ENCODE measurements at regions not wholly inside any gene's neighbourhood (a gene's known extent, or its start where the extent isn't known, plus 50 kb on each side); places are given as distances from the start of the nearest gene placed in this dataset.

DNA sequence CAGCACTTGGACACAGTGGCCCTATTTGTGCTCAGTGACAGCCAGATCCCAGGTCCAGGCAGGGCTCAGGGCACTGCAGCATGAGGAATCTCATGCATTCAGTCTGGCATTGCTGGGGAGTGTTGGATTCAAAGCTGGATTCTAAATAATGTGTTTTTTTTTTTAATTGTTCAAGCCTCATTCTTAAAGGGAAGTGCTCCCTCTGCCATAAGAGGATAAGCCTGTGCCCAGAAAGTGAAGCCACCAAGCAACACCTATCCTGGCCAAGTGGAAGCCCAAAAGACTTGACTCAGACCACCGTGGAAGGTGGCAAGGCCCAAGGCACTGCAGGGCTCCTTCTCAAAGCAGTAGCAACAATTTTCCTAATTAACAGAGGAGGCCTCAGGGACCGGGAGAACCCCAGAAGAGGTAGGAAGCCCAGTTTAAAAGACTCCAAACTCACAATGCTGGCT is 135.6 kb downstream of the ACTL7B start:
- Histone ChIP-seq H3K4me2 (ENCODE audit: low read length) (no peak overlapping the region), H3K79me2 (ENCODE audit: low read length) (no peaks in the 10 kb centered on the region), H2AFZ (ENCODE audit: low read length) (no peak overlapping the region), H3K27ac (ENCODE audit: low read length) (no peak overlapping the region), H3K36me3 (ENCODE audit: low read depth, low read length) (no peaks in the 10 kb centered on the region), H3K9me3 (ENCODE audit: low read length) (no peaks in the 10 kb centered on the region), H3K4me1 (ENCODE audit: insufficient read depth, low read length) (no peaks in the 10 kb centered on the region), H3K27me3 (ENCODE audit: low read length) (no peaks in the 10 kb centered on the region), H3F3A (ENCODE audit: low read length, unreplicated experiment) (no peaks in the 10 kb centered on the region), H3K9me2 (replicated peaks; ENCODE audit: low read length) (no peaks in the 10 kb centered on the region), H3K4me3 (ENCODE audit: low read length) (no peak overlapping the region), H3K9ac (ENCODE audit: low read length) (no peak overlapping the region), H4K20me1 (ENCODE audit: low read length) (no peaks in the 10 kb centered on the region)
- no peak for ATAC-seq
- DNase-seq: no peak
- ChIA-PET CTCF (no interaction called here), POLR2A (ENCODE audit: unreplicated experiment) (no interaction called here)
- intact Hi-C loops (cut with micrococcal nuclease): no loop called here
- BruUV-seq (replicated peaks): no TSS peak
- no peak for TF ChIP-seq EZH2phosphoT487 (IDR thresholded peaks at IDR 0.05; ENCODE audit: borderline replicate concordance, low read length)
- TF ChIP-seq, protein P1, sequence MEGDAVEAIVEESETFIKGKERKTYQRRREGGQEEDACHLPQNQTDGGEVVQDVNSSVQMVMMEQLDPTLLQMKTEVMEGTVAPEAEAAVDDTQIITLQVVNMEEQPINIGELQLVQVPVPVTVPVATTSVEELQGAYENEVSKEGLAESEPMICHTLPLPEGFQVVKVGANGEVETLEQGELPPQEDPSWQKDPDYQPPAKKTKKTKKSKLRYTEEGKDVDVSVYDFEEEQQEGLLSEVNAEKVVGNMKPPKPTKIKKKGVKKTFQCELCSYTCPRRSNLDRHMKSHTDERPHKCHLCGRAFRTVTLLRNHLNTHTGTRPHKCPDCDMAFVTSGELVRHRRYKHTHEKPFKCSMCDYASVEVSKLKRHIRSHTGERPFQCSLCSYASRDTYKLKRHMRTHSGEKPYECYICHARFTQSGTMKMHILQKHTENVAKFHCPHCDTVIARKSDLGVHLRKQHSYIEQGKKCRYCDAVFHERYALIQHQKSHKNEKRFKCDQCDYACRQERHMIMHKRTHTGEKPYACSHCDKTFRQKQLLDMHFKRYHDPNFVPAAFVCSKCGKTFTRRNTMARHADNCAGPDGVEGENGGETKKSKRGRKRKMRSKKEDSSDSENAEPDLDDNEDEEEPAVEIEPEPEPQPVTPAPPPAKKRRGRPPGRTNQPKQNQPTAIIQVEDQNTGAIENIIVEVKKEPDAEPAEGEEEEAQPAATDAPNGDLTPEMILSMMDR (conservative IDR thresholded peaks at IDR 0.05; ENCODE audit: low read depth, low read length): no peak
- TF ChIP-seq EZH2 (IDR thresholded peaks at IDR 0.05; ENCODE audit: low read length, unreplicated experiment): no peak

DNA sequence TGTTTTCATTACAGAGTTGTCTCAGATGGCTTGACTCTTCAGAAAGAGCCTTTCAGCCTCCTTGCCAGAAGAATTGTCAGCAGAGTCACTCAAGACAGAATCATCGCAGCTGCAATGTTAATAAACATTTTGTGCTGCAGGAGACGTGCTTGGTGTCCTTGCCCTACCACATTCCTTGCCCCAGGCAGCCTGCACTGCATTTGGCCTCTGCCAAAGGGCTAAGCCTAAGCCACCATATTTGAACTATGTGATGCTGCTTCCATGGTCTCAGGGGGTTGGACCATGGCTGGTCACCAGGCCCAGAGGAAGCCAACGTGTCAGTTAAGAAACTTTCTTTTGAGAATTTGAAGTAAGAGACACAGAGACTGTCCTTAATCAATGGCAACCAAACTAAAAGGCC is 145.4 kb downstream of the ACTL7B start:
- no peaks in the 10 kb centered on the region for H4K20me1 ChIP-seq (ENCODE audit: low read length)
- H3K9ac ChIP-seq (ENCODE audit: low read length): no peak overlapping the region
- no peak for DNase-seq
- no peaks in the 10 kb centered on the region for H3F3A ChIP-seq (ENCODE audit: low read length, unreplicated experiment)
- H3K4me3 ChIP-seq (ENCODE audit: low read length): no peak overlapping the region
- no peak overlapping the region for H3K4me2 ChIP-seq (ENCODE audit: low read length)
- BruUV-seq (replicated peaks): no TSS peak
- no peaks in the 10 kb centered on the region for H3K79me2 ChIP-seq (ENCODE audit: low read length)
- H3K9me2 ChIP-seq (replicated peaks; ENCODE audit: low read length): no peaks in the 10 kb centered on the region
- TF ChIP-seq, protein P1 (conservative IDR thresholded peaks at IDR 0.05; ENCODE audit: low read depth, low read length): no peak
- TF ChIP-seq EZH2 (IDR thresholded peaks at IDR 0.05; ENCODE audit: low read length, unreplicated experiment): no peak
- TF ChIP-seq EZH2phosphoT487 (IDR thresholded peaks at IDR 0.05; ENCODE audit: borderline replicate concordance, low read length): no peak
- no peaks in the 10 kb centered on the region for H3K9me3 ChIP-seq (ENCODE audit: low read length)
- no peaks in the 10 kb centered on the region for H3K27me3 ChIP-seq (ENCODE audit: low read length)
- no peak for ATAC-seq
- H2AFZ ChIP-seq (ENCODE audit: low read length): no peak overlapping the region
- H3K27ac ChIP-seq (ENCODE audit: low read length): no peak overlapping the region
- H3K36me3 ChIP-seq (ENCODE audit: low read depth, low read length): no peaks in the 10 kb centered on the region
- ChIA-PET CTCF (no interaction called here), POLR2A (ENCODE audit: unreplicated experiment) (no interaction called here)
- intact Hi-C loops (cut with micrococcal nuclease): no loop called here
- H3K4me1 ChIP-seq (ENCODE audit: insufficient read depth, low read length): no peaks in the 10 kb centered on the region

DNA sequence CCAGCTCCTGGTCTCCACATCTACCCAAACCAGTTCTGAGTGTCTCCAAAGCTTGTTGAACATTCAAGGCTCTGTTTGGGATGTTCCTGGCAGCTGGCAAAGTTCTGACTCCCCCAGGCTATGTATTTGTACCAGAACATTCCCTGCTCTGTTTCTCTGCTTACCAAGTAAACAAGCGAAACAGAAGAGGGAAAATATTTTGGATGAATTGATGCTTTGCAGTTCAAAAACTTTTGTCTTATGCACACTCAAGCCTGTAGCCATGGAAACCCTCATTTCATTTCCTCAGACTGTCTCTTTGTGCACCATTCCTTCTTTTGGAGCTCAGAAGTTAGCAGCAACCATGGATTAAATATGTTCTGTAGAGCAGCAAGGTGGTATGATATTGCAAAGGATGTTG is 145.8 kb downstream of the ACTL7B start:
- ChIA-PET CTCF (no interaction called here), POLR2A (ENCODE audit: unreplicated experiment) (no interaction called here)
- no peaks in the 10 kb centered on the region for H3K4me1 ChIP-seq (ENCODE audit: insufficient read depth, low read length)
- no peaks in the 10 kb centered on the region for H3K27me3 ChIP-seq (ENCODE audit: low read length)
- H3K4me3 ChIP-seq (ENCODE audit: low read length): no peak overlapping the region
- H3K79me2 ChIP-seq (ENCODE audit: low read length): no peaks in the 10 kb centered on the region
- intact Hi-C loops (cut with micrococcal nuclease): no loop called here
- no peak overlapping the region for H3K4me2 ChIP-seq (ENCODE audit: low read length)
- no peak overlapping the region for H2AFZ ChIP-seq (ENCODE audit: low read length)
- TF ChIP-seq, protein P1 (conservative IDR thresholded peaks at IDR 0.05; ENCODE audit: low read depth, low read length): no peak
- TF ChIP-seq EZH2phosphoT487 (IDR thresholded peaks at IDR 0.05; ENCODE audit: borderline replicate concordance, low read length): no peak
- TF ChIP-seq EZH2 (IDR thresholded peaks at IDR 0.05; ENCODE audit: low read length, unreplicated experiment): no peak
- H3F3A ChIP-seq (ENCODE audit: low read length, unreplicated experiment): no peaks in the 10 kb centered on the region
- ATAC-seq (no peak), DNase-seq (no peak)
- no peaks in the 10 kb centered on the region for H3K9me2 ChIP-seq (replicated peaks; ENCODE audit: low read length)
- no TSS peak for BruUV-seq (replicated peaks)
- H3K27ac ChIP-seq (ENCODE audit: low read length): no peak overlapping the region
- no peaks in the 10 kb centered on the region for H3K36me3 ChIP-seq (ENCODE audit: low read depth, low read length)
- no peaks in the 10 kb centered on the region for H4K20me1 ChIP-seq (ENCODE audit: low read length)
- H3K9me3 ChIP-seq (ENCODE audit: low read length): no peaks in the 10 kb centered on the region
- no peak overlapping the region for H3K9ac ChIP-seq (ENCODE audit: low read length)
